ENCODE measurements at regions not wholly inside any gene's neighbourhood (a gene's known extent, or its start where the extent isn't known, plus 50 kb on each side); places are given as distances from the start of the nearest gene placed in this dataset.

DNA sequence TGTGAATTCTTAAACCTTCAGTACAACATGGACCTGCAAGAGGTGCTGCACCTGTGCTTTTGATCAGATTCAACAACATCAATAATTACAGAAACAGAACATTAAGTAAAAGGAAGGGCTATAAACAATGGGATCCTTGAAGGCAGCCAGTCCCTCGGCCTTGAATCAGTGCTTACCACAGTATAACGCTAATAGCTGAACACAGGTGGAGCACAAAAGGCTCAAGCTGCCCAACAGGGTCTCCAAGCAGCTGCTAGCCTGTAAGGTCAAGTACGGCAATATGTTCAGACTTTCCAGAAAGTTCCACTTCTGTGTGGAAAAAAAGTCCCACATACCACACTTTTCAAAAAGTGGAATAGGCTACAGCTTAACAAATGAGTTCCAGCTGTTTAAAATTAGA is 61.9 kb upstream of the ITGA1 start:
- DNase-seq (ENCODE audit: low read depth in 2 of 2), result no peak

DNA sequence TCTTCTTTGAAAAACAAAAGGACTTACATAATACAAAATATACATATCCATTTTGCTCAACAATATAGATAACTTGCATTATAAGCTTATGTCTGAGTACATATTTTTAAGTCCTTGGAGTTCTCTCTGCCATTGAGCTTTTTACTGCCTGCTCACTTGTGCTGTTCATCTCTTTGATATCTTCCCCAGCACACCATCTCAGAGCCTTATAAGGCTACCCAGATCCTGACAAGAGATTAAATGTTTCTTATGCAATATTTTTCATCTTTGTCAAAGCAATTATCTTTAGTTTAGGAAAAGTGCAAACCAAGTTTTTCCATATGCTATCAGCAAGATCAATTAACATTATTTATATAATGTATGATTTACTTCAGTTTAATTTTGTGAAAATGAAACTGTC is 60.7 kb upstream of the ITGA1 start:
- no peak for DNase-seq (ENCODE audit: low read depth in 2 of 2)

DNA sequence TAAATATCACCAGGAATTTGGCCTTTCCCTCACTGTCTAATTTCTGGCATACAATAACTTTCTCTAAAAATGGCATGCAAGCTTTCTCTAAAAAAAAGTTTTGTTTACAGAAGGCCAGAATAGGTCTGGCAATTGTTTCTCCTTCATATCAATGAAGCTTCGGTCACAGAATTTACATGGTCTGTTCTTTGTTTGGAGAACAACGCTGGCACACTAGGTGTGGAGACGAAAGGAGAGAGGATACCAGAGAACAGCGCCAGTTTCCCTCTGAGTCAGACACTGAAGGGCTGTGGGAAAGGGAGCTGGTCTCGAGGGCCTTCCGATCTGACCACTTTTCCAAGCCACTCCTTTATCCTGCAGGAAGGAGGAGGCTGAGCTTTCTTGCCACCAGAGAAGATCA is 60.1 kb upstream of the ITGA1 start:
- DNase-seq (ENCODE audit: low read depth in 2 of 2), result no peak

DNA sequence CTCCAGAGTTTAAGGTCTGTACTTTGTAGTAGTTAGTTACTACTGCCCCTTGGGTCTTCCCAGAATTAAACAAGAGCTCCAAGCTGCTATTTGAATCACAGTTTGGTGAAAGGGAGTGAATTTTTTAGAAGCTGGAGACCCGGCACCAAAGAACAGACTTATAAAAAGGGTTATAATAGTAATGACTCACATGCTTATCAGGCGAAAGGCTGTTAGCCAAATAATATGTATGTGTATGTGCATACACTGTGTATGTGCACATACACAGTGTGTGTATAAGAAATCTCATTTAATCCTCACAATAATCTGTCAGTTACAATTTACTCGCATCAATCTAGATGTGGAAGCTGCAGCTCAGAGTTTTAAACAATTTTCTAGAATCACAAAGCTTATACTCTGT is 59.5 kb upstream of the ITGA1 start:
- no peak for DNase-seq (ENCODE audit: low read depth in 2 of 2)

DNA sequence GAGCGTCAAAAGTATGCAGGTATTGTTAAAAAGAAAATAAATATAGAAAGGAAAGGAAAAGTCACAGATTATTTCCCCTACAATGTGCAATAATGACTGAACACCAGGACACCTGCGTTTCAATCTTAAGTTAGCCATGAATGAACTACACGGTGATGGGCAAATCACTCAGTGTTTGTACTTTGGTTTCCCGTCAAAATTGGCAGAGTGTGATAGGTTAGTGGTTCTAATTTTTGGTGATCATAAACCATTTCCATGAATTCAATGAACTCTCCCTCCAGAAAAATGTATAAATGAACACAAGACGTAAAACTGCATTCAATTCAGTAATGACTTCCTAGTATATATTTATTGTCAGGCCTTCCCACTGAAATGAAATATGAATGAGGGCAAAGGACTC is 59.0 kb upstream of the ITGA1 start:
- no peak for DNase-seq (ENCODE audit: low read depth in 2 of 2)

DNA sequence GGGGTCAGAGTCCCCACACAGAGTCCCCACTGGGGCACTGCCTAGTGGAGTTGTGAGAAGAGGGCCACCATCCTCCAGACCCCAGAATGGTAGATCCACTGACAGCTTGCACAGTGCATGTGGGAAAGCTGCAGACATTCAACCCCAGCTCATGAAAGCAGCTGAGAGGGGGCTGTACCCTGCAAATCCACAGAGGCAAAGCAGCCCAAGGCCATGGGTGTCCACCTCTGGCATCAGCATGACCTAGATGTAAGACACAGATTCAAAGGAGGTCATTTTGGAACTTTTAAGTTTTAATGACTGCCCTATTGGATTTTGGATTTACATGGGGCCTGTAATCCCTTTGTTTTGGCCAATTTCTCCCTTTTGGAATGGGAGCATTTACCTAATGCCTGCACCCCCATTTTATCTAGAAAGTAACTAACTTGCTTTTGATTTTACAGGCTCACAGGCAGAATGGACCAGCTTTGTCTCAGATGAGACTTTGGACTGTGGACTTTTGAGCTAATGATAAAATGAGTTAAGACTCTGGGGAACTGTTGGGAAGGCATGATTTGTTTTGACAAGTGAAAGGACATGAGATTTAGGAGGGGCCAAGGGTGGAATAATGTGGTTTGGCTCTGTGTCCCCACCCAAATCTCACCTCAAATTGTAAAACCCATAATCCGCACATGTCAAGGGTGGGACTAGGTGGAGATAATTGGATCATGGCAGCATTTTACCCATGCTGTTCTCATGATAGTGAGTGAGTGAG is 56.3 kb upstream of the ITGA1 start:
- DNase-seq (ENCODE audit: low read depth in 2 of 2), result no peak

DNA sequence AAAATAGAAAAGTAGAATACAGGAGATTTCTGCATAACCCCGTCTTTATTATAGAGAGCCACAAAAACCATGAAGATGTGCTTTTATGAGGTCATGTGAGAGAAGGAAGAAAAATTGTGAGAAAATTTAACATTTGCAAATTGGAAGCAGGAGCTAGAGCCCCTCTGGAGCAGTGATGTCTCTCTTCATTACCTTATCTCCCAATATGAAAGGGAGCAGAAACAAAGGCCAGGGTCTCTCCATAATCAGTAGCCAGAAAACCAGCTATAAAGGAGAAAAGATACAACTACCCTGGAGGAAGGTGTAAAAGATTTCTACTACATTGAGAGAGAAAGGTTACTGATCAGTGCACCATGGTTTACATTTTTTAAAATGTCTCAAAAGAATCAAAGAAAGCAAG is 53.2 kb upstream of the ITGA1 start:
- DNase-seq (ENCODE audit: low read depth in 2 of 2), result no peak

DNA sequence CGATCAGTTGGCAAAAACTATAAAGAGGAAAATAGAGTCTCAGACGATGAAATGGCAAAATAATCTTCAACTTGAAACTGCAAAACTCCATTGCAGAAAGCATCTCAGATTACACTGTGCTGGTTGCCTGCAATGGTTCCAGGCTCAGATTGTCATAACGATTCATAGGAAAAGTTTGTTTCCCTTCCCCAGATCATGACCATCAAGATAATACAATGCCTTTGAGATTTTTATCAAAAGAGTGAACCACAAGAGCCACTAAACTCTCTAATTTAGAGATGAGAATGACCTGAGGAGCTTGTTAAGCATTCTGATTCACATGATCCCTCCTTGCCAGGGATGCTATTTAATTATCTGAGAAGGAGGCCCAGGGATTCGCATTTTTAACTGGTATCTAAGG is 52.6 kb upstream of the ITGA1 start:
- DNase-seq (ENCODE audit: low read depth in 2 of 2), result no peak
